ENCODE measurements at regions not wholly inside any gene's neighbourhood (a gene's known extent, or its start where the extent isn't known, plus 50 kb on each side); places are given as distances from the start of the nearest gene placed in this dataset.
"Not testable (repeated sequence)": the region's sequence is repeated elsewhere in the genome, so short reads cannot be mapped to it uniquely, and the experiment has no call there.

DNA sequence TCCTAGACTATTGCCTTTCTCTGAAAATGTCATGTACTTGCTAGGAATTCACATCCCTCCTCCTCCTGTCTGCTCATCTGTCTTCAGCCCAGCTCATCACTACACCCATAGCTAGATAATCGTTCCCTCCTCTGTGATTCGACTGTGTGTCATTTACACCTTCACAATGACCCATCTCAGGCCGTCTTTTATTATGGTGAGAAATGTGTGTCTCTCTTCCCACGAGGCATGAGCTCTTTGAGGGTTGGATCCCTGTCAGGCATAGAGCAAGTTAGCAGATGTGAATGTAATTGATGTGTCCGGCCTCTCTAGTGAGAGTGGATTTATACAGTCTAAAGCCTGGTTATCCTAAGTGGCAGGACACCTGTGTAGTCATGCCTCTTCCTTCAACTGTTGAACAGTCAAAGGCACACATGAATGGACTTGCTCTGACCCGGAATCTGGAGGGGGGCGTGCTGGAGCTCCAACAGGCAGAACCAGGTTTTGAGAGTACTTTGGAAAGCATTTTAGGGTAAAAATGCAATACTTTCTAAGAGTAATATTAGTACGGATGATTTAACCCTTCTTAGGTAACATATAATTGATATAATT lies 182.1 kb downstream of the UTRN start:
- DNase-seq (ENCODE audit: extremely low spot score in 2 of 2), result no peak
- H3K36me3 ChIP-seq, result peaks cover 0 to 33% of the 10 kb centered on the region in 2 donors
- intact Hi-C loops (cut with DNase I), result no loop called here

GRCh38 chr6:144467921-144468320 lies 182.8 kb downstream of the UTRN start:
- intact Hi-C loops (cut with DNase I), result no loop called here
- no peak overlapping the region for H3K4me3 ChIP-seq
- no peak for DNase-seq (ENCODE audit: extremely low spot score in 2 of 2)
- H3K27ac ChIP-seq, result no peak overlapping the region
- TF ChIP-seq POLR2AphosphoS5 (IDR thresholded peaks at IDR 0.05; ENCODE audit: insufficient read depth in 1 of 2, low read depth in 1 of 2) (no peak), POLR2A (IDR thresholded peaks at IDR 0.05) (no peak), CTCF (IDR thresholded peaks at IDR 0.05) (no peak)
- H3K4me1 ChIP-seq, result no peaks in the 10 kb centered on the region
- no peaks in the 10 kb centered on the region for H3K9me3 ChIP-seq
- no peaks in the 10 kb centered on the region for H3K27me3 ChIP-seq
- H3K36me3 ChIP-seq, result peaks cover 0 to 26% of the 10 kb centered on the region in 2 donors

More for the DNA sequence above, 182.1 kb downstream of the UTRN start:
- H3K9me3 ChIP-seq, result no peaks in the 10 kb centered on the region
- no peak for TF ChIP-seq CTCF (IDR thresholded peaks at IDR 0.05)
- no peak for TF ChIP-seq POLR2A (IDR thresholded peaks at IDR 0.05)
- no peak for TF ChIP-seq POLR2AphosphoS5 (IDR thresholded peaks at IDR 0.05; ENCODE audit: insufficient read depth in 1 of 2, low read depth in 1 of 2)
- no peaks in the 10 kb centered on the region for H3K4me1 ChIP-seq
- H3K27ac ChIP-seq, result no peak overlapping the region
- H3K27me3 ChIP-seq, result no peaks in the 10 kb centered on the region
- H3K4me3 ChIP-seq, result no peak overlapping the region

- Histone ChIP-seq H3K4me1 (no peaks in the 10 kb centered on the region), H3K9me3 (no peaks in the 10 kb centered on the region), H3K27me3 (no peaks in the 10 kb centered on the region), H3K36me3 (peaks cover 0 to 22% of the 10 kb centered on the region in 2 donors), H3K4me3 (no peak overlapping the region), H3K27ac (no peak overlapping the region)
- TF ChIP-seq POLR2A (IDR thresholded peaks at IDR 0.05) (no peak), POLR2AphosphoS5 (IDR thresholded peaks at IDR 0.05; ENCODE audit: insufficient read depth in 1 of 2, low read depth in 1 of 2) (no peak), CTCF (IDR thresholded peaks at IDR 0.05) (no peak)
- intact Hi-C loops (cut with DNase I), result no loop called here
- DNase-seq (ENCODE audit: extremely low spot score in 2 of 2), result no peak
Observed at GRCh38 chr6:144468709-144469108, 183.6 kb downstream of the UTRN start.

GRCh38 chr6:144469144-144469575 lies 184.0 kb downstream of the UTRN start:
- Histone ChIP-seq H3K9me3 (no peaks in the 10 kb centered on the region), H3K36me3 (peaks cover 0 to 26% of the 10 kb centered on the region in 2 donors), H3K4me1 (no peaks in the 10 kb centered on the region), H3K27me3 (no peaks in the 10 kb centered on the region), H3K4me3 (no peak overlapping the region), H3K27ac (no peak overlapping the region)
- no peak for TF ChIP-seq POLR2A (IDR thresholded peaks at IDR 0.05)
- TF ChIP-seq CTCF (IDR thresholded peaks at IDR 0.05), result no peak
- no peak for TF ChIP-seq POLR2AphosphoS5 (IDR thresholded peaks at IDR 0.05; ENCODE audit: insufficient read depth in 1 of 2, low read depth in 1 of 2)
- intact Hi-C loops (cut with DNase I), result no loop called here
- no peak for DNase-seq (ENCODE audit: extremely low spot score in 2 of 2)

GRCh38 chr6:144470201-144470600 lies 185.1 kb downstream of the UTRN start:
- intact Hi-C loops (cut with DNase I); H3K4me1 ChIP-seq; DNase-seq (ENCODE audit: extremely low spot score in 2 of 2); H3K27me3 ChIP-seq; H3K9me3 ChIP-seq; H3K27ac ChIP-seq; H3K4me3 ChIP-seq: not testable (repeated sequence)
- H3K36me3 ChIP-seq, result peaks cover 0 to 28% of the 10 kb centered on the region in 2 donors

Data from vagina (tissue), 2 donors.